H1 (cell line): ENCODE measurements at regions not wholly inside any gene's neighbourhood (a gene's known extent, or its start where the extent isn't known, plus 50 kb on each side); places are given as distances from the start of the nearest gene placed in this dataset.

Experiments
- ATF3 ChIP-seq: IDR thresholded peaks from 2 replicates; pipeline ENCODE4 v1.6.1; 2011; ENCODE audit warnings: low read depth, mild to moderate bottlenecking, low read length; ENCODE audit not compliant: insufficient read depth
- CTCF ChIP-seq, 3 experiments: IDR thresholded peaks; 1 replicate in 2 of 3; 2 replicates in 1 of 3; pipeline versions ENCODE4 v1.5.1 to v1.6.1; 2011; ENCODE audit warnings: low read length in 3 of 3, mild to moderate bottlenecking in 3 of 3, inconsistent platforms in 2 of 3, low read depth in 1 of 3, moderate library complexity in 1 of 3; ENCODE audit not compliant: insufficient read depth in 1 of 3; ENCODE audit errors: control extremely low read depth in 1 of 3
- EP300 ChIP-seq, 2 experiments: IDR thresholded peaks; 1 replicate in 1 of 2; 2 replicates in 1 of 2; pipeline ENCODE4 v1.6.1; 2011 to 2012; ENCODE audit warnings: low read depth in 2 of 2, low read length in 2 of 2, mild to moderate bottlenecking in 2 of 2, borderline replicate concordance in 1 of 2, inconsistent platforms in 1 of 2, moderate library complexity in 1 of 2
- EZH2 ChIP-seq: fragments of 200-600 bp; sonication (generic); IDR thresholded peaks from 2 replicates; pipeline ENCODE4 v1.7.1; 2012; ENCODE audit warnings: low read depth, mild to moderate bottlenecking, moderate library complexity, low read length, inconsistent platforms; ENCODE audit not compliant: severe bottlenecking
- KDM1A ChIP-seq: fragments of 200-600, 300-600 bp; sonication (generic); IDR thresholded peaks from 2 replicates; pipeline ENCODE4 v1.7.1; 2016; ENCODE audit warnings: mild to moderate bottlenecking, low read length, borderline replicate concordance
- KDM4A ChIP-seq: IDR thresholded peaks from one replicate; pipeline ENCODE4 v1.7.1; 2012; ENCODE audit warnings: low read depth, mild to moderate bottlenecking, moderate library complexity, low read length, inconsistent platforms; ENCODE audit not compliant: severe bottlenecking
- NRF1 ChIP-seq: IDR thresholded peaks from 2 replicates; pipeline ENCODE4 v1.6.1; 2011; ENCODE audit warnings: mild to moderate bottlenecking, low read depth, low read length, improper control_type of control experiment
- POLR2A ChIP-seq, 2 experiments: IDR thresholded peaks; 1 replicate in 1 of 2; 2 replicates in 1 of 2; pipeline ENCODE4 v1.6.1; 2011; ENCODE audit warnings: low read depth in 2 of 2, low read length in 2 of 2, mild to moderate bottlenecking in 2 of 2; ENCODE audit errors: control extremely low read depth in 1 of 2
- SIN3A ChIP-seq, 2 experiments: IDR thresholded peaks in 1 of 2; conservative IDR thresholded peaks in 1 of 2; 2 replicates each; pipeline ENCODE4 v1.6.1; 2011 to 2012; ENCODE audit warnings: low read length in 2 of 2, improper control_type of control experiment in 1 of 2, low read depth in 1 of 2, mild to moderate bottlenecking in 1 of 2
- SP2 ChIP-seq: IDR thresholded peaks from 2 replicates; pipeline ENCODE4 v1.6.1; 2012; ENCODE audit warnings: mild to moderate bottlenecking, low read length, inconsistent platforms
- SRF ChIP-seq: IDR thresholded peaks from 2 replicates; pipeline ENCODE4 v1.6.1; 2011; ENCODE audit warnings: mild to moderate bottlenecking, low read depth, low read length, moderate library complexity
- TAF1 ChIP-seq: IDR thresholded peaks from 2 replicates; pipeline ENCODE4 v1.6.1; 2011; ENCODE audit warnings: mild to moderate bottlenecking, low read depth, low read length
- TCF12 ChIP-seq: IDR thresholded peaks from 2 replicates; pipeline ENCODE4 v1.6.1; 2011; ENCODE audit warnings: low read depth, mild to moderate bottlenecking, low read length

- no peak for TF ChIP-seq KDM1A
- no peak for TF ChIP-seq EZH2
- no peak for TF ChIP-seq CTCF (IDR thresholded peaks at IDR 0.05; ENCODE audit: control extremely low read depth in 1 of 3, insufficient read depth in 1 of 3, low read depth in 1 of 3, low read length in 3 of 3)
- no peak for TF ChIP-seq NRF1
- no peak for TF ChIP-seq TAF1
- TF ChIP-seq SIN3A (conservative IDR thresholded peaks at IDR 0.05 in 1 of 2, IDR thresholded peaks at IDR 0.05 in 1 of 2; ENCODE audit: low read depth in 1 of 2, low read length in 2 of 2): no peak
- no peak for TF ChIP-seq ATF3
- no peak for TF ChIP-seq SRF
- no peak for TF ChIP-seq KDM4A
- no peak for TF ChIP-seq EP300 (IDR thresholded peaks at IDR 0.05; ENCODE audit: borderline replicate concordance in 1 of 2, low read depth in 2 of 2, low read length in 2 of 2)
- TF ChIP-seq POLR2A (IDR thresholded peaks at IDR 0.05; ENCODE audit: control extremely low read depth in 1 of 2, low read depth in 2 of 2, low read length in 2 of 2): no peak
- no peak for TF ChIP-seq SP2
- TF ChIP-seq TCF12: no peak
These were observed 362.0 kb upstream of the SULF2 start for GRCh38 chr20:48147311-48147710.
